ENCODE measurements at regions not wholly inside any gene's neighbourhood (a gene's known extent, or its start where the extent isn't known, plus 50 kb on each side); places are given as distances from the start of the nearest gene placed in this dataset.
"Not testable (repeated sequence)": the region's sequence is repeated elsewhere in the genome, so short reads cannot be mapped to it uniquely, and the experiment has no call there.

DNA sequence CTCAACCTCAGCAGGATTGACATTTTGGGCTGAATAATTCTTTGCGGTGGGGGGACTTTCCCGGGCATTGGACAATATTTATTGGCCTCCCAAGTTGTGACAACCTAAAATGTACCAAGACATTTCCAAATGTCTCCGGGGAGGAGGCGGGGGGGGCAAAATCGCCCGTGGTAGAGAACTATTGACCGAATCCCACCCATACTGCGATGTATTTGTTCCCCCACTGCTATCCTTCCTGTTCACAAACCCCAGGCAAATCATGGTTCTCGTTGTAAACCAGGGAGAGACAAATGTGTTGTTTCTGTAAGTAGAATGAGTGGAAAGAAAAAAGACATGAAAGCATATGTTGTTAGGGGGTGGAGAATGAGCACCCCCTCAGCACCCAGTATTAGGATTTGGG is 141.9 kb downstream of the PSAT1 start:
- no peak for DNase-seq

DNA sequence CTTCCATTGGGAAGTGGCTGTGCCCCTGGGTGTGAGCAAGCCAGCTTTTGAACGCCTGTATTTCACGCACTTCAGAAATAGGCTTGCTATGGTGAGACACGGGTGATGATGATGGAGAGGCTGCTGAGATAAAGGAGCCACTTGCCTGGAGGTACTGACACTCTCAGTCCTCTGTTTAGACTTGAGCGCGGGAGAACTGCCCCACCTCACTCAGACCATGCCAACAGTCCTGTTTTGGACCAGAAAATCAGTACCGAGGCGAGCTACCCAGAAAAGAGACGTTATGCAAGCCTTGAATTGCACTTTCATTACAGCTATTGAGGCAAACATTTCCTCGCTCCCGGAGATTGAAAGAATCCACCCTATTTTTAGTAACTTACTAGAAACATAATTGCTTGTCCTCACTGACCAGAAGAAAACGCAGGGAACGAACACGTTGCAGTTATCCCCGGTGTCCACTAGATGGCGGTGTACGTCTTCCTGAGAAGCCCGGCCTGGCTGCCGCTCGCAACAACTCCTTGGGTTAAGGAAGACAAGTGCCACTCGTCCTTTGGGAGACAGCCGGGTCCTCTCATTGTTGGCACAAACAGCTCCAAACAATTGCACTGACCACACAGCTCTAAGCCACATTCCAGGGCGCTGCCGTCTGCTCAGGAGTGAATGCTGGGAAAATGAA is 142.4 kb downstream of the PSAT1 start:
- peak; percentile 3 to 35 (median 23) for DNase-seq

DNA sequence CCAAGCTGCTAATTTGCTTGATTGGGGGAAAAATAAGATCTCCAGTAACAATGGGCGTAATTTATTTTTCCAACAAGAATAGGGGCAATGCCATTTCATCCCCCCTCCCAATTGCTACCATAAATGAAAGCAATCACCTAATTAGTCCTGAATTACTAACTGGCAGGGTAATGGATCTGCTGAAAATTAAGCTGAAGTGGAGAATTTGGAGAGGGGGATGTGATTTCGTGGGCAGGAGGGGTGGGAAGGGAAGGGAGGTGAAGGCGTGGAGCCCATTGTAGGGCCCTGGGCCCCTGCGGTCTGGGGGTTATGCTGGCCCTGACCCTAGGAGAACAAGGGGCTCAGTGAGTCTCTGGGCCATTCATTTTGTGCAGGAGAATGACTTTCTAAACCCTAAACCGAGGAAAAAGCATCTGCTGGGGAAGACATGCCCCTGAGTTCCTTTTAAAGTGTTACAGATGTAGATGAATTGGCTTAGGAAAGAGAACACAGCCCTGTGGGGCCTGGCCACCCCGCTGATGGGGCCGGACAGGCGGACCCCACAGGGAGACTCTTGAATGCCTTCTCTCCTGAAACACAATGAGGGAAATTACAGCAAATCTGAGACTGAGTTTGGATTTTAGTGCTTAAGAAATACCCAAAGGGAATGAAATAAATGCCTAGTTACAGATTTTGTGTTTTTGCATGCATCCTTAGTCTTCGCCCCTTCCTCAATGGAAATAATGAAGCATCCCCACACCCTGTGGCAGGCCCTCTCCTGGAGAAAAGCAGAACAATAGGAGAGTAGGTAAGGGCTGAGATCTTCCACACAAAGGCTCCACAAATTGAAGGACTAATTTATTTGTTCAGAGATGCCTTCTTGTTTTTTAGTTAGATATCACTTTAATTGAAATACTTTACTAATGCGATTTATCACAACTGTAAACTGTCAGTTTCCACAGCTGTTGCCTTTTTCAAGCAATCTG is 143.2 kb downstream of the PSAT1 start:
- no peak for DNase-seq

DNA sequence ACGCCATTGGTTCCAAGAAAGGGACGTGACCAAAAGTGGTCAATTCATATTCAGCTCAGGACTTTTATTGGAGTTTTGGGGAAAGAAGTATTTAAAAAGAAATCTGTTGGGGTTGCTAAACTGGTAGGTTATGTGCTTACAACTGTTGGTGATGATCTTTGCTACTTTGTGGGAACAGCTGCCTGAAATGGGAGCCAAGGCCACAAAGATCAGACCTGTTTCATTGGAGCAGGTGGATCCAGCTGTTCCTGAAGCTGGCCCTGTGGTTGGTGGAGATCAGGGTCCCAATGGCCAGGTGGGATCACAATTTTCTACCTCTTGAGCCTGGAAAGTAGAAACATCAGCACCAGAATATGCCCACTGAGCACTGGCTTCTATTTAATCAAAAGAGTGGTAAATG is 144.5 kb downstream of the PSAT1 start:
- DNase-seq = no peak

DNA sequence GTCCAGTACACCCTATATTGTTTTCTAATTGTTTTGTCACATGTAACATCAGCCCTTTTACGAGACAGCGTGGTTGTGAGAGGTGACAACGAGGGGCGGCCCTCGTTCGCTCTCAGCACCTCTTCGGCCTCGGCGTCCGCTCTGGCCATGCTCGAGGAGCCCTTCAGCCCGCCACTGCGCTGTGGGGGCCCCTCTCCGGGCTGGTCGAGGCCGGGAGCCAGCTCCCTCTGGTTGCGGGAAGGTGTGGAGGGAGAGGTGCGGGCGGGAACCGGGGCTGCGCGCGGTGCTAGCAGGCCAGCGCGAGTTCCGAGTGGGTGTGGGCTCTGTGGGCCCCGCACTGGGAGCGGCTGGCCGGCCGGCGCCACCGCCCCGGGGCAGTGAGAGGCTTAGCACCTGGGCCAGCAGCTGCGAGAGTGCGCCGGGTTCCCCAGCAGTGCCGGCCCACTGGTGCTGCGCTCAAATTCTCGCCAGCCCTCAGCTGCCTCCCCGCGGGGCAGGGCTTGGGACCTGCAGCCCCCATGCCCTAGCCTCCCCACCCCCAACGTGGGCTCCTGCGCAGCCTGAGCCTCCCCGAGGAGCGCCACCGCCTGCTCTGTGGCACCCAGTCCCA is 145.0 kb downstream of the PSAT1 start:
- no peak for DNase-seq

DNA sequence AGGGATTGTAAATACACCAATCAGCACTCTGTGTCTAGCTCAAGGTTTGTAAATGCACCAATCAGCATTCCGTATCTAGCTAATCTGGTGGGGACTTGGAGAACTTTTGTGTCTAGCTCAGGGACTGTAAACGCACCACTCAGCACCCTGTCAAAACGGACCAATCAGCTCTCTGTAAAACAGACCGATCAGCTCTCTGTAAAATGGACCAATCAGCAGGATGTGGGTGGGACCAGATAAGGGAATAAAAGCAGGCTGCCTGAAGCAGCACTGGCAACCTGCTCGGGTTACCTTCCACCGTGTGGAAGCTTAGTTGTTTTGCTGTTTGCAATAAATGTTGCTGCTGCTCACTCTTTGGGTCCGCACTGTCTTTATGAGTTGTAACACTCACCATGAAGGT is 145.7 kb downstream of the PSAT1 start:
- DNase-seq = not testable (repeated sequence)

DNA sequence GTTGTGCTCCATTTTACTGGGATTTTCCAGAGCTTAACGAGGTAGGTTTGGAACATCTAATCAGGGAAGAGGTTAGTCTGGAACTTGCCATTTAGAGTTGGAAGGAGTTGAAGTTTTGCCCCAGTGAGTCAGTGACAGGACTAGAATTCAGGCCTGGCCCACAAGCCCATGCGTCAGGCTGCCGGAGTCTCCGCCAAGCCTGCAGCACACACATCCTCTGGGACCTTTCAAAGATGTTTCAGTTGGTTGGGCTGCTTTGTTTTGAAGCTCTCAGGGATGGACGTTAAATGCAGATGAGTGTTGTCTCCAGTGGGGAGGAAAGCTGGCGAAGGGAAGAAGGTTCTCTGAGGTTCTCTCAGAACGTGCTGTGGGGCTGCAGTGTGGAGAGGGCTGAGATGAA is 147.0 kb downstream of the PSAT1 start:
- DNase-seq = no peak

DNA sequence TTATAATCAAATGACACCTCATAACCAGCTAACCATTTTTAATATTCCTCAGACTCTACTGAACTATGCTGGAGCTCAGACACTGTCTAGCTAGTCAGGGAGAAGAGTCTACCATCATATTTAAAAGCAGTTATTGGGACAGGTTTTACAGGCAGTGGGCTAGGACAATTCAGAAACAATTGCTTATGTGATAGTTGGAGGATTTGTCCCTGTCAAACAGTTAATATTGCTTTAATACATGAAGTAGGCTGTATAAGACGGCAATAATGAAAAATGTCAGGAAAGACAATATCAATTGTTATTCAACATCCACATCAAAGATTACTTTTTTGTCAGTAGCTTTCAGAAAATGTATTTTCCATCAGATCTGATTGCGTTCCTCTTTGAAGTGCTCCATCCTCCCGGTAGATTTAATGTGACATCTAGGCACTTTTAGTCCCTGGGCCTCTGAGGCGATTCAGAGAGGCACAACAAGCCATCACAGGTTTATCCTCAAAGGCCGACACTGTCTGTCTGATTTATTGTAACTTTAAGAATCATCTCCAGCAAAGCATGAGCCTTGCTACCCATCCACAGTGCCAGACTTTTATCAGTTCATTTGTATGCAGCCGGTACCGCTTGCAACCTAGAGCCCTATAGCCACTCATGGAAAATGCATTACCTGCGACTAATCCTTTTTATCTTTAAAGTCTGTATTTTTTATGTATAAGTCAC is 152.2 kb downstream of the PSAT1 start:
- no peak for DNase-seq

DNA sequence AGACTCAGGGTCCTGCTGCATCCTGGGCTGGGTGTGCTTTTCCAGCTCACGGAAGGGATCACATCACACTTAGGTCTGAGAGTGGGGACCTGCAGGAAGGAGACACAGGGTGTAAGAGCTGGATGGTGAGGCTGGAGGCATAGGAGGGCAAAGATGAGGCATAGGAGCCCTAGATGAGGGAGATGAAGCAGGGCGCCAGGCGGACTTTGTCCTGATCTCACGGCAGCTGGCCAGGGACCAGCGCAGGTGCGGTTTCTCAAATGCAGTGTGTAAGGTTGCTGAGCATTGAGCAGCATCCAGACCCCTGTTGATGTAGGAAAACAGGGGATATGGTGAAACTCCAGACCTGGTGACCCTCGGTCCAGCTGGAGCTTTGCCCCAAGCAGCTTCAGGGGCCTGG is 156.5 kb downstream of the PSAT1 start:
- no peak for DNase-seq

DNA sequence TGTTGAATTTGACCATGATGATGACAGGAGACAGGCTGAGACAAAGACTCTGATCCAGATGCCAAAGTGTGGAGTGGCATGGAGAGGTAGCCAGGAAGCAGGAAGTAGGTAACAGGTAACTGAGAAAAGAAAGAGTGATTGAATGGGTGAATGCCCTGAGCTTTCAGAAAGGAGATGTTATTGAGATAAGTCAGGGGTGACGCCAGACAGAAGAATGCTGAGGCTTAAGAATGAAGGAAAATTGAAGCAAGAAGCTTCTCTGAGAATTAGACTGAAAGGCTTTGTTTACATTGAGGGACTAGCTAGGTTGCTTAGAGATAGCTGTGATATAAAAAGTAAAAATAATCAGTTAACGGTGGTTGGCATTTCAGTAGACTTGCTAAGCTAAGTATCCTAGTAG is 165.7 kb downstream of the PSAT1 start:
- DNase-seq = no peak

DNA sequence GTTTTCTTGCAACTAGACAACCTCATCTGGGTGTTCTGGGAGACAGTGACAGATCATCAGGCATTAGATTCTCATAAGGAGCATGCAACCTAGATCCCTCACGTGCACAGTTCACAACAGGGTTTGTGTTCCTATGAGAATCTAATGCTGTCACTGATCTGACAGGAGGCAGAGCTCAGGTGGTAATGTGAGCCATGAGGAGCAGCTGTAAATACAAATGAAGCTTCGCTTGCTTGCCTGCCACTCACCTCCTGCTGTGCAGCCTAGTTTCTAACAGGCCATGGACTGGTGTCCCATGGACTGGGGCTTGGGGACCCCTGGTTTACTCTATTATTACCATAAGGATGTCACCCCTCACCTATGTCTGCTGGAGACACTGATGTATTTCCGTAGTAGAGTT is 166.8 kb downstream of the PSAT1 start:
- no peak for DNase-seq

DNA sequence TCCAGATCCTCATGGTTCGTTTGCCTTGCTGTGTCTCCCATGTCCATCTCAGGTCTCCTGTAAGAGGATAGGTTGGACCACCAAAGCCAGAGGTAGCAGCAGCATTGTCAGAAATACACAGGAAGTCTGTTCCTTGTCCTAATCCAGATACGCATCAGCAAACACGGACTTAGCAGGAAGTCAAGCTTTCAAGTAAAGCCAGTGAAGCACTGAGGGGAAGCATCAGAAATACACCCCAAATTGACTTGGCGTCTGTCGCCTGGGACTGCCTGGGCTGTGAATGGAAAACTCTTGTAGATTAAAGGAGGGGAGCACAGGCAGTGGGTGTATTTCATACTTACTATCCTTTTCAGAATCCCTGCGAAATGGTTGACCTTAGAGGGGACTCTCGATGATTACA is 171.3 kb downstream of the PSAT1 start:
- no peak for DNase-seq

DNA sequence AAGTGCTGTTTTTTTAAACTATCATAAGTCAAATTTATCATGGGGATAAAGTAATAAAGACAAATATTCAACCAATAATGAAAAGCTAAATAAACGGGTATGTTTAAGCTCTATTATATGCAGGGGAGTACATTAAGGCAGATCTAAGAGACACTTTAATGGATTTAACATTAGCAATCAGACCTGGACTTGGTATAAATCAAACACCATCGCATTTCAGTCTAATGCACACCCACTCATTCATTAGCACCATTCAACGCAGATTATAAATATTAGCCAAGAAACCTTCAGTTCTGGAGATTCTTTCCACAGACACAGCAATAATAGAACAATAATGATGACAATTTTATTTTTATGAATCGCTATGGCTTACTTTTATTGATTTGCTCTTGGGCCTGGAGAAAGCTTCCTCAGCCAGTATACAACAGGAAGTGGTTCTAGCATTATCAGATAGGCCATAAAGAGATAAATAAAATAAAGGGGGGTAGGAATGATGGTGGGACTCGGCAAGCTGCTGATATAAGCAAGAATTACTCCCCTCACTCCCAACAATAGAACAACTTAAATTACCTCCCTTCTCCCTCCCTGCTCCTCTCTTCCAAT is 172.2 kb downstream of the PSAT1 start:
- DNase-seq = no peak

DNA sequence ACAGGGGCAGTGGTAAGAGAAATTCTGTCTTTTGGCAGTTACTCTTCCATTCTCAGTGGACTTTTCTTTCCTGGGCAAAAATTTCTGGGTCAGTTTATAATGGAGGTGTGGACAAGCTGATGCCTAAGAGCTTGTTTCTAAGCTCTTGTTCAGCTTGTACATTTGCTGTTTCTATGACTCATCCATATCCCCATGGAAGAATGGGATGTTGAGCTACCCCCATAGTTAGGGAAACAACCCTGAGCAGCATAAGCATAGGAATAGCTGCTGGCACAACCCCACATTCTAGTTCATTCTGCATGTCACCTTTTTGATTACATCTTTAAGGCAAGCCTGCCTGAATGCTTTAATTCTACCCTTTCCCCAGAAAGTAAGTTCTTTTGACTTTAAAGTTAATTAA is 173.3 kb downstream of the PSAT1 start:
- DNase-seq = no peak

DNA sequence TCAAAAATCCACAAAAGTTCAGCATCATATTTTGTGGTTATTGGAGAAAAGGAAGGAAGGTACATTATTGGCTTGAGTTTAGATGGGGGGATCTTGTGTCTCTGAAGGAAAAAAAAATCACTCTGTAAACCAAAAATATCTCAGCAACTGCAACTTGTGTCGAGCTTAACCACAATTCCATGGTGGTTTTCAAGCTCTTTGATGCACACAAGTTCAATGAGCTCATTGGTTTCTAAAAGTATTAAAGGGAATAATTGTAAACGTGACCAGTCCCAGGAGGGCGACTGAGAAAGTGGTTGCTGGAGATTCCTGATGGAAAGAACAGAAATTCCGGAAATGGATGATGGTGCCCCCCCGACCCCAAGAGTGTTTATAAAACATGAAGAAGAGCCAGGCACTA is 173.8 kb downstream of the PSAT1 start:
- DNase-seq = no peak

DNA sequence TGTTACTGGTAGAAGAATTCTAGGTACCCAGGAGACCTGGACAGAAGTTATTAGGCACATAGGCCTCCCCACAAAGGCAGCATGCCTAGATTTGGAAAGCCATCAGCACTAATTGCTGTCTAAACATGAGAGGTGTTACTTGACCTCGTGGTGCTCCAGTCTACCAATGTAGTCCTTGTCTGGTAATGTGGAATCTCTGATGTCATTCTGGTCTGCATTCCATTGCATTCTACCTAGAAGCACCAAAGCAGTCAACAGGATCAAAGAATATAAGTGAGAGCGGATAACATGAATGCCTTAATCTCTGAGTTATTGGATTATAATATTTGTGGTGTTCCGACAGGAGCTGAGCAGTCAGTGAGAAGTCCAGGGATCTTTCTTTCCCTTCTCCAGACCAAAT is 175.2 kb downstream of the PSAT1 start:
- DNase-seq = no peak

DNA sequence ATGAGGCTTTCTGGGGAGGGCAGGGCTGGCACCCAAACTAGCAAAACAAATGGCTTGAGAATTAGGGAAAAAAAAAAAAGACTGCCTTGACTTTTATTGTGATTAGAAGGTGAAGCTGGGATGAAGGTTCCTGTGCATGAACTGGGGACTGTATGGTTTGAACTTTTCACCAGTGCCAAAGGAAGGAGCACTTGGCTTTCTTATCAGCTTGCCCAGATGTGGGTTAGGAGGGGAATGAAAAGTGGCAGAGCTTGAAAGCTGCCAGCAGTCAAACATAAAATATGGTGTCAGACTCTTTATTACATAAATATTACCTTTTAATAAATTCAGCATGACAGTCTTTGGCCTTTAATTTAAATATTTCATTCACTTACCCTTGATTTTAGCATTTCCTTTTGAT is 182.5 kb downstream of the PSAT1 start:
- DNase-seq = no peak

DNA sequence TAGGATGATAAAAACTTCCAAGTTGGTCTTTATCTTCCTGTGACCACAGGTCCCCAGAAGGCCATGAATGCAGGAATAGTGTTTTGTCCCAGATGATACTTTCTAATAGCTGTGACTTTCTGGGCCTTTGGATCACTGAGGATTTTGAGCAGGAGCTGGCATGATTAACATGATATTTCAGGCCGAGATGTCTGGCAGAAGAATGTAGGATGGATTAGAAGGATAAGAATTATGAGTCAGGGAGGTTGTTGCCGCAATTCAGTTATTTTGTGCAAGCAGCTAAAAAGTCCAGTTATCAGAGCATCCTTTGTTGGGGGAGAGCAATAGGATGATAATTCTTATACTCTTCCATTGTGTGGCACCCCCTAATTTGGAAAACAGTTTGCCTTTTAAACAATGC is 189.7 kb downstream of the PSAT1 start:
- no peak for DNase-seq

DNA sequence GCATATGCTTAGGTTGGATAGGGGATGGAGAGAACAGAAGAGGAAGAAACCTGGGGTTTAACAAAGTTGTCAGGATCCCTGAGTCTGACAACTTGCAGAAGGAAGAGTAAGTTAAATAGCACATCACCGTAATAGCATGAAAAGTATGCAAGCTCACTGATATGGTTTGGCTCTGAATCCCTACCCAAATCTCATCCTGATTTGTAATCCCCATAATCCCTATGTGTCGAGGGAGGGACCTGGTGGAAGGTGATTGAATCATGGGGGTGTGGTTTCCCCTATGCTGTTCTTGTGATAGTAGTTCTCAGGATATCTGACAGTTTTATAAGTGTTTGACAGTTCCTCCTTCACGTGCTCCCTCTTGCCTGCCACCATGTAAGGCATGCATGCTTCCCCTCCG is 193.3 kb downstream of the PSAT1 start:
- no peak for DNase-seq

DNA sequence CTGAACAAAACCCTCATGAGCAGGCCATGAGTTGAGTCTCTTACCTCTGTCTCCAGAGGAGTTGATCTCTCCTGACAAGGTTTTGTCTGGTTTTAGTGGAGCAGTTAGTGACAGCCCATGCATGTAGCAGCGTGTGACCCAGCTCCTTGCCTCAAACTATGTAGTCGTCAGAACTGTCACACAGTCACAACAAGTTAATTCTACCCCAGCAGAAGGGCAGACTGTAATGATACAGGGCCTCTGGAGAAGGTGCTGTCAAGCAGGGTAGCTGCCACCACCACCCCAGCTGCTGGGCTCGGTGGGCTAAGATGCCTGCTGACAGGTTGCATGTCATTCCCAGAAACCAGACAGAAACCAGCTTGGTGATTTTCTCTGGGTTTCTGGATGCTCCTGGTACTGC is 194.5 kb downstream of the PSAT1 start:
- DNase-seq = no peak

DNA sequence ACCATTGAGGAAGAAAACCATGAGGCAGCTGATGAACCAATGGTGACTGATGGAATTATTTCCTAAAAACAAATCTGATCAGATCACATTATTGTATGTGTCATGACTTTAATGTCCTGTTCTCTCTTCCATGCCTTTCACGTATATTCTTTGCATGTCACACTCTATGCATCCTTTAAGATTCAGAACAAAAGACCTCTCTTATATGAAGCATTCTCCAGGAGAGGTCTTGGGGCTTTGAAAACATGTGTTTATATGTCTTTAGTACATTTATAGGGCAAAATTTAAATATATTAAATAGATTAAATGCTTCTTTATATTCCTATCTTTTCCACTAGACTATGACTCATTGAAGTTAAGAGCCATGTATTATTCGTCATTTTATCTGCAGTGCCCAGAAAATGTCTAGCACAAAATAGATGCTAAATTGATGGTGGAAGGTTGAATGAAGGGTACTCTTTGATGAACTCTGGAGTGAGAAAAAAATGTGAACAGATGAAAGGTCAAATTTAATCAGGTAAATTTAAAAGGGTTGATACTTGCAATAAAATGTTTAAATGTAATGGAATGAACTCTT is 196.3 kb downstream of the PSAT1 start:
- no peak for DNase-seq

DNA sequence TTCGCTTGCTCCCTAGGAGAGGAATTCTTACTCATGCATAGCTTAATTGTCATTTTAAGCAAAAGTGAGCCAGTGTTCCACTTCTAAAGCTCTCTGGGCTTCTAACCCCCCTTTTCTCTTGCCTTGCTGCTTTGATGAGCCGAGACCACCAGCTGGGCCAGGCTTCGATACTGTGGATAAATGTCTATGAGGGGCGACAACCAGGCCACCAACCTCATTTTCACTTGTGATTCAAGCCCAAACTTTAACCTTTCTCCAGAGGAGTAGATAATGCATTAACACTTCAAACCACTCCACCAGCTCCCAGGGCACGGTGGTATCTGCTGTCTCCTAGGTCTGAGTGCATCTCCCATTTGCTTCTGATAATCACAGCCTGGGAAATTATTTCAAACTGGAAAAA is 205.6 kb downstream of the PSAT1 start:
- DNase-seq = no peak

DNA sequence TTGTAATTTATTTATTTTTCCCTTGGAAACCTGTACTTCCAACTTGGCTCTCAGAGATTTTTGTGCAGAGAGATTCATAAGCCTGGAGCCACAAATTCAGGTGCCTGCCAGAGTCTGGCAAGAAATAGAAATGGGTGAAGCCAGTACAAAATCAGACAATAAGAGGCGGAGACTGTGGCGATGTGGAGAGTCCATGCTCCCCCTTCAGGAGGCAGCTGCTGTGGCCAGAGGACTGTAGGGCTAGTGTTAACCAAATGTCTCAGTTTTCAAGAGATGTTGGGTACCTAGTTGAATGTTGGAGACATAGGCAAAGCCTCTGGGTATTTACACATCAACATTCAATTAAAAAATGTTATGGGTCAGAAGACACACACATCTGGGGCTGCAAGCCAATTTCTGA is 208.6 kb downstream of the PSAT1 start:
- DNase-seq = no peak
